Body of pancreas (tissue), 4 donors: ENCODE measurements at regions not wholly inside any gene's neighbourhood (a gene's known extent, or its start where the extent isn't known, plus 50 kb on each side); places are given as distances from the start of the nearest gene placed in this dataset.

ENCODE experiments used
- CTCF ChIP-seq, 7 experiments: fragments of 450-650 bp in 4 of 7; fragments of 200-600 bp in 3 of 7; sonication (generic) in 3 of 7; IDR thresholded peaks; one replicate each; pipeline ENCODE4 v1.5.1; 2016 to 2019; ENCODE audit warnings: antibody characterized with exemption in 7 of 7
- POLR2A ChIP-seq, 3 donors: fragments of 450-650 bp; IDR thresholded peaks; one replicate each; pipeline ENCODE4 v1.6.1; 2016; ENCODE audit warnings: antibody characterized with exemption in 3 of 3, mild to moderate bottlenecking in 2 of 3

- TF ChIP-seq POLR2A (IDR thresholded peaks at IDR 0.05) (no peak), CTCF (IDR thresholded peaks at IDR 0.05) (no peak)
Measured at GRCh38 chr21:16468184-16468583, 738.4 kb downstream of the USP25 start.
